ENCODE measurements at regions not wholly inside any gene's neighbourhood (a gene's known extent, or its start where the extent isn't known, plus 50 kb on each side); places are given as distances from the start of the nearest gene placed in this dataset.

- TF ChIP-seq CTCF (conservative IDR thresholded peaks at IDR 0.05) (no peak), ZFX (IDR thresholded peaks at IDR 0.05) (no peak)
These were observed 206.6 kb upstream of the DUSP10 start for GRCh38 chr1:221948459-221948858.

Data from C4-2B (cell line).